ENCODE measurements at regions not wholly inside any gene's neighbourhood (a gene's known extent, or its start where the extent isn't known, plus 50 kb on each side); places are given as distances from the start of the nearest gene placed in this dataset.
"Not testable (repeated sequence)": the region's sequence is repeated elsewhere in the genome, so short reads cannot be mapped to it uniquely, and the experiment has no call there.

GRCh38 chr9:135410831-135411473, 68.6 kb upstream of the PPP1R26 start:
- no peak overlapping the region for H3K4me3 ChIP-seq (ENCODE audit: low read depth, low read length)
- TF ChIP-seq MYC (IDR thresholded peaks at IDR 0.05; ENCODE audit: low read depth, low read length) (no peak), MAX (IDR thresholded peaks at IDR 0.05; ENCODE audit: low read depth, low read length) (no peak), POLR2A (IDR thresholded peaks at IDR 0.05; ENCODE audit: extremely low read depth, insufficient read length) (no peak), CTCF (IDR thresholded peaks at IDR 0.05; ENCODE audit: low read depth, low read length) (no peak)
- DNase-seq (ENCODE audit: low read depth), result no peak

- DNase-seq (ENCODE audit: low read depth); H3K4me3 ChIP-seq (ENCODE audit: low read depth, low read length): not testable (repeated sequence)
These were observed 68.0 kb upstream of the PPP1R26 start for GRCh38 chr9:135411605-135412004.

GRCh38 chr9:135412315-135413085, 67.1 kb upstream of the PPP1R26 start:
- H3K4me3 ChIP-seq (ENCODE audit: low read depth, low read length), result not testable (repeated sequence)
- peak; percentile 92 for TF ChIP-seq CTCF (IDR thresholded peaks at IDR 0.05; ENCODE audit: low read depth, low read length)
- DNase-seq (ENCODE audit: low read depth), result peak; percentile 66

GRCh38 chr9:135413086-135413375, 66.6 kb upstream of the PPP1R26 start:
- DNase-seq (ENCODE audit: low read depth), result no peak
- no peak overlapping the region for H3K4me3 ChIP-seq (ENCODE audit: low read depth, low read length)
- TF ChIP-seq CTCF (IDR thresholded peaks at IDR 0.05; ENCODE audit: low read depth, low read length) (no peak), MYC (IDR thresholded peaks at IDR 0.05; ENCODE audit: low read depth, low read length) (no peak), MAX (IDR thresholded peaks at IDR 0.05; ENCODE audit: low read depth, low read length) (no peak), POLR2A (IDR thresholded peaks at IDR 0.05; ENCODE audit: extremely low read depth, insufficient read length) (no peak)

DNA sequence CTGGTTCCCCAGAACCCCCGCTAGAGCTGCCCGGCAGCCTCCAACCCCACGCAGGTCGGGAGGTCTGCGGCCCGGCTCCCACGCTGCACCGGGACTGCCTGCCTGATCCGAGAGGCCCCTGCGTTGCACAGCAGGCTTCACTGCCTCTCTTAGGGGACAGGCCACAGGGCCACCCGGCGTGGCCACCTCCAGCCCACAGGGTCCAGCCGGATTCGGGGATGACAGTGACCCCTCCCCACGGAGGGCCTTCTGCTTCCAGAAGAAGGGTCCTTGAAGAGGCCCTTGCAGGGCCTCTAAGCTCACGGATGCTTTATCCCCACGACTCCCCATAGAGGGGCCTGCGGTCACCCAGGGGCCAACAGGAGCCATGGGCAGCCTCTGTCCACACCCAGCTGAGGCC, 66.1 kb upstream of the PPP1R26 start:
- H3K4me3 ChIP-seq (ENCODE audit: low read depth, low read length), result no peak overlapping the region
- DNase-seq (ENCODE audit: low read depth), result no peak
- TF ChIP-seq CTCF (IDR thresholded peaks at IDR 0.05; ENCODE audit: low read depth, low read length), result no peak
- no peak for TF ChIP-seq MYC (IDR thresholded peaks at IDR 0.05; ENCODE audit: low read depth, low read length)
- no peak for TF ChIP-seq POLR2A (IDR thresholded peaks at IDR 0.05; ENCODE audit: extremely low read depth, insufficient read length)
- no peak for TF ChIP-seq MAX (IDR thresholded peaks at IDR 0.05; ENCODE audit: low read depth, low read length)

DNA sequence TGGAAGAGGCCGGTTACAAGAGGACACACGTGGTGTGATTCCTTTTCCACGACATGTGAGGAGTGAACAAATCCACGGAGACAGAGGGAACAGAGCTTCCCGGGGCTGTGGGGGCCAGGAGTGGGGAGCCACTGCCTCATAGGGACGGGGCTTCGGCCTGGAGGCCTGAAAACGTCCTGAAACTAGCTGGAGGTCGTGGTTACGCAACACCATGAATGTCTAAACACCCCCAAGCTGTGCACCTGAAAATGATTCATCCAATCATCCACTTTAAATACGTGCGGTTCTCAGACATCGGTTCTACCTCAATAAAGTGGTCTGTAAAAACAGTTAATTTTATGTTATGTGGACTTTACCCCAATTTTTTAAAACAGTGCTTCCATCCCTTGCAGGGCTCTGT, 65.3 kb upstream of the PPP1R26 start:
- no peak for DNase-seq (ENCODE audit: low read depth)
- TF ChIP-seq CTCF (IDR thresholded peaks at IDR 0.05; ENCODE audit: low read depth, low read length) (no peak), POLR2A (IDR thresholded peaks at IDR 0.05; ENCODE audit: extremely low read depth, insufficient read length) (no peak), MAX (IDR thresholded peaks at IDR 0.05; ENCODE audit: low read depth, low read length) (no peak), MYC (IDR thresholded peaks at IDR 0.05; ENCODE audit: low read depth, low read length) (no peak)

More for the DNA sequence above, 65.3 kb upstream of the PPP1R26 start:
- no peak overlapping the region for H3K4me3 ChIP-seq (ENCODE audit: low read depth, low read length)

Data from NB4 (cell line).